Glutamatergic neuron (in vitro differentiated cells): ENCODE measurements at regions not wholly inside any gene's neighbourhood (a gene's known extent, or its start where the extent isn't known, plus 50 kb on each side); places are given as distances from the start of the nearest gene placed in this dataset.

Experiments used
- DNase-seq: peaks from one replicate; pipeline ENCODE4 v3.0.0; 2022
- H3K27ac Mint-ChIP-seq: one replicate; pipeline ENCODE4 v1.8.0; 2020; ENCODE audit warnings: mild to moderate bottlenecking, mixed read lengths, inconsistent platforms; ENCODE audit not compliant: unreplicated experiment
- H3K27me3 Mint-ChIP-seq: one replicate; pipeline ENCODE4 v1.8.0; 2020; ENCODE audit warnings: mild to moderate bottlenecking, moderate library complexity, mixed read lengths, inconsistent platforms; ENCODE audit not compliant: unreplicated experiment
- H3K36me3 Mint-ChIP-seq: one replicate; pipeline ENCODE4 v1.8.0; 2020; ENCODE audit warnings: mild to moderate bottlenecking, mixed read lengths, inconsistent platforms; ENCODE audit not compliant: unreplicated experiment
- H3K4me1 Mint-ChIP-seq: one replicate; pipeline ENCODE4 v1.8.0; 2020; ENCODE audit warnings: mild to moderate bottlenecking, low read depth, mixed read lengths, inconsistent platforms; ENCODE audit not compliant: unreplicated experiment
- H3K4me3 Mint-ChIP-seq: one replicate; pipeline ENCODE4 v1.8.0; 2020; ENCODE audit warnings: mild to moderate bottlenecking, mixed read lengths, inconsistent platforms; ENCODE audit not compliant: unreplicated experiment
- H3K9me3 Mint-ChIP-seq: one replicate; pipeline ENCODE4 v1.8.0; 2020; ENCODE audit warnings: mild to moderate bottlenecking, moderate library complexity, mixed read lengths, inconsistent platforms; ENCODE audit not compliant: unreplicated experiment
- TF ChIP-seq, protein P1 (sequence below): fragments of 200-600 bp; sonication (generic); IDR thresholded peaks from one replicate; pipeline ENCODE4 v1.5.0; 2021; ENCODE audit not compliant: partially characterized antibody, unreplicated experiment

DNA sequence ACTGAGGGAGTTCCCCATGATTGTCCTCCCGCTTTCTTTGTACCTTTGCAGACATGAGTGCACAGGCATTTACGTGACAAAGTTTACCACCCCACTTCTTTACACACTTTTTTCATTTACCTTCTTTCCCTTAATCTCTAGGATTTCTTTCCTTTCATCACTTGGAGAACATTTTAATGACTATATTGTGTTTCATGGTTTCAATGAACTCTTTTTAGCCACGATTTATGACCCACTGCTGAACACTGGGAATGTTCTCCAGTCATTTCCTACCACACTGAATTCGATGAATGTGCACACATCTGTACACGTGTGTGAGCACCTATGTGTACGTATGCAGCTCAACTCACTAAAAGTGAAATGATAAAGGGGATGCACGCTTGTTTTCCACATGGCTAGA lies 371.7 kb upstream of the IGFBP3 start:
- Mint-ChIP-seq H3K9me3 (no peaks in the 10 kb centered on the region), H3K4me3 (no peak overlapping the region), H3K4me1 (no peaks in the 10 kb centered on the region), H3K36me3 (no peaks in the 10 kb centered on the region), H3K27me3 (no peaks in the 10 kb centered on the region), H3K27ac (no peak overlapping the region)
- DNase-seq = no peak
- TF ChIP-seq, protein P1, sequence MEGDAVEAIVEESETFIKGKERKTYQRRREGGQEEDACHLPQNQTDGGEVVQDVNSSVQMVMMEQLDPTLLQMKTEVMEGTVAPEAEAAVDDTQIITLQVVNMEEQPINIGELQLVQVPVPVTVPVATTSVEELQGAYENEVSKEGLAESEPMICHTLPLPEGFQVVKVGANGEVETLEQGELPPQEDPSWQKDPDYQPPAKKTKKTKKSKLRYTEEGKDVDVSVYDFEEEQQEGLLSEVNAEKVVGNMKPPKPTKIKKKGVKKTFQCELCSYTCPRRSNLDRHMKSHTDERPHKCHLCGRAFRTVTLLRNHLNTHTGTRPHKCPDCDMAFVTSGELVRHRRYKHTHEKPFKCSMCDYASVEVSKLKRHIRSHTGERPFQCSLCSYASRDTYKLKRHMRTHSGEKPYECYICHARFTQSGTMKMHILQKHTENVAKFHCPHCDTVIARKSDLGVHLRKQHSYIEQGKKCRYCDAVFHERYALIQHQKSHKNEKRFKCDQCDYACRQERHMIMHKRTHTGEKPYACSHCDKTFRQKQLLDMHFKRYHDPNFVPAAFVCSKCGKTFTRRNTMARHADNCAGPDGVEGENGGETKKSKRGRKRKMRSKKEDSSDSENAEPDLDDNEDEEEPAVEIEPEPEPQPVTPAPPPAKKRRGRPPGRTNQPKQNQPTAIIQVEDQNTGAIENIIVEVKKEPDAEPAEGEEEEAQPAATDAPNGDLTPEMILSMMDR = no peak

DNA sequence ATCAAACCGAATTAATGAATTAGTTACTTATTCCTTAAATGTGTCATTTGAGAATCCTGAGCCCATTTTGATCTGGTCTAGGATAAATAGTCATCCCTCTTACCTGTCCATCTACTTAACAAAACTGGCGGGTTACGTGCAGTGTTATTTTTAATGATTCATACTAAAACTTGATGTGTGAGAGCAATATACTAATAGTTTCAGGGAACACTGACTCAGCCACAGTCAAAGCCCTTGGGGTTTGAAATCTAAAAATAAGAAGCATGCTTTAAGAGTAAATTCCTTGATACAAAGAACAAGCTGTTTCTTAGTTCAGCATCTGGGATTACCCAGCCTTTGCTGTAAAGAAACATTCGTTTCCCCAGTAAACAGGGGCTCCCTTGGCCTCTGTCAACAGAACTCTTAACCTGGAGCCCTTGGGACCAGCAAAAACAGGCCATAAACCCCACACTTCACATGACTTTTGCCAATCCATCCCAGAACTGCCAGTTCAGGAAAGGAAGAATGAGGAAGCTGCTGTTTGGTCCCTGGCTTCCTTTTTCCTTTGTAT lies 370.6 kb upstream of the IGFBP3 start:
- DNase-seq = no peak
- no peak overlapping the region for H3K4me3 Mint-ChIP-seq
- TF ChIP-seq, protein P1 = no peak
- no peaks in the 10 kb centered on the region for H3K36me3 Mint-ChIP-seq
- no peaks in the 10 kb centered on the region for H3K9me3 Mint-ChIP-seq
- no peak overlapping the region for H3K27ac Mint-ChIP-seq
- no peaks in the 10 kb centered on the region for H3K4me1 Mint-ChIP-seq
- H3K27me3 Mint-ChIP-seq = no peaks in the 10 kb centered on the region

DNA sequence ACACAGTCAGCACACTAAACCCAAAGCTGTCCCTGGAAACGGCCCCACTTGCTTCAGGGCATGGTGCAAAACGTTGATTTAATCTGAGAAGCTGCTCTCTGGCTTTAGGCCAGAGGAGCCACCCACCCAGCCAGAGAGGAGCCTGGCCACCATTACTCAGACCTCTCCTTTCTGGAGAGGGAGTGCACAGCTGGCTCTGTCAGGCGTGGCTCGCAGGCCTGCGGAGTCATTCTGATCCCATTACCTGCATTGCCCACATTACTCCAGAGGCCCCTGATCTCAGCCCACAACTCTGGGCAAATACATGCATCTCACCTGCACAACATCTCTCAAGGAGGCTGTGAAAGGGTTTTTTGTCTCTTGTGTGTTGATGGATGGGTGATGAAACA lies 370.0 kb upstream of the IGFBP3 start:
- DNase-seq = no peak
- Mint-ChIP-seq H3K27ac (no peak overlapping the region), H3K27me3 (no peaks in the 10 kb centered on the region), H3K4me3 (no peak overlapping the region), H3K9me3 (no peaks in the 10 kb centered on the region), H3K36me3 (no peaks in the 10 kb centered on the region), H3K4me1 (no peaks in the 10 kb centered on the region)
- TF ChIP-seq, protein P1 = no peak

DNA sequence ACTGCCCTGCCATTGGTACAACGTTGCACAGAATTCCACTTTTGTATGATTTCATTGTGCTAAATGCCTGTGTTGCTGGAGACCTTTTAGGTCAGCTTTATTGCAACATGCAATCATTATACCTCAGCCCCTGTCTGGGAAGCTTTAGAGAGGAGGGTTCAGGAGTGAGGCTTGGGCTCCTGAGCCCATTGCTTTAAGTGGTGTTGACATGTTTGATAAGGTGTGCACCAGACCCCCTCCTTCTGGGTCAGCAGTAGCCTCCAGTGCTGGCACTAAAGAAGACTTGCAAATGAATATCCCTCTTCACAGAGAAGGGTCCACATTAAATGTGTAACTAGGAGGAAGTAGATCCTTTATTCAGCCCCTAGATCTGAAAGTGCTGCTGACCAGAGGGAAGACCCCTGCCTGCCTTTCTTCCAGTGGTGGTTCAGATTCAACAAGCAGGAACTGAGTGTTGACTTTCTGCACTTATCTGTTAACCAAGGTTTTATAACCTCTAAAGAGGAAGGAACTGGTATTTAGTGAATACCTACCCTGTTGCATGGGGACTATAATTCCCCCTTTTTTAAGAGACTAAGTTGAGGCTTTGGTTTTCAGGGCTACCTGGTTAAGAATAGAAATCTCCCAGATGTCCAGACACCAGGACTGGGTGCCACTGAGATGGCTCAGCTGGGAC lies 369.4 kb upstream of the IGFBP3 start:
- Mint-ChIP-seq H3K27ac (no peak overlapping the region), H3K4me1 (no peaks in the 10 kb centered on the region), H3K36me3 (no peaks in the 10 kb centered on the region), H3K27me3 (no peaks in the 10 kb centered on the region), H3K9me3 (no peaks in the 10 kb centered on the region), H3K4me3 (no peak overlapping the region)
- no peak for DNase-seq
- TF ChIP-seq, protein P1 = no peak

DNA sequence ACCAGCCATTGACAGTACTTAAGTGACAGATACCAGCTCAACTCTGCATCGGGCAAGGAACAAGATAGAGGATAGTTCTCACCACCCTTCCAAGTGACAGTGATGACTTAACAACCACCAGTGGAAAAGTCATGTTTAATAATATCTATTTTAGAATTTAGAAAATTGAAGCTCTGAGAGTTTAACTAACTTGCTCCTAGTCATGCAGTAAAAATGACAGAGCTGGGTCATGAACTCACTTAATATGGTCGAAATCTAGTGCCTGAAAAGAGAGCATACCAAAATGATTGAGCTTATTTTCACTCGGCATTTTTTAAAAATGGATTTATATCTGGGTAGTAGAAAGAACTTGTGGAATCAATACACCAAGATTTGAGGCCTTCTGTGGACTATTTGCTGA lies 367.8 kb upstream of the IGFBP3 start:
- H3K4me1 Mint-ChIP-seq = peaks cover 3% of the 10 kb centered on the region
- DNase-seq = no peak
- H3K27me3 Mint-ChIP-seq = no peaks in the 10 kb centered on the region
- H3K4me3 Mint-ChIP-seq = no peak overlapping the region
- H3K36me3 Mint-ChIP-seq = no peaks in the 10 kb centered on the region
- H3K27ac Mint-ChIP-seq = no peak overlapping the region
- no peaks in the 10 kb centered on the region for H3K9me3 Mint-ChIP-seq
- TF ChIP-seq, protein P1 = no peak
